GM21381 (cell line): ENCODE measurements at regions not wholly inside any gene's neighbourhood (a gene's known extent, or its start where the extent isn't known, plus 50 kb on each side); places are given as distances from the start of the nearest gene placed in this dataset.
"Not testable (repeated sequence)": the region's sequence is repeated elsewhere in the genome, so short reads cannot be mapped to it uniquely, and the experiment has no call there.

Source experiments
- ATAC-seq: cut with Tn5 transposase; IDR thresholded peaks from one replicate; pipeline ENCODE4 v1.9.1; 2021; ENCODE audit warnings: mild to moderate bottlenecking, moderate library complexity; ENCODE audit not compliant: unreplicated experiment

GRCh38 chr7:118777308-118777707, 552.8 kb downstream of the ANKRD7 start:
- no peak for ATAC-seq

GRCh38 chr7:118792682-118793081, 568.2 kb downstream of the ANKRD7 start:
- no peak for ATAC-seq

- no peak for ATAC-seq
These were observed 569.1 kb downstream of the ANKRD7 start for GRCh38 chr7:118793582-118793981.

GRCh38 chr7:118794419-118794818, 569.9 kb downstream of the ANKRD7 start:
- ATAC-seq = no peak

GRCh38 chr7:118801366-118801765, 576.9 kb downstream of the ANKRD7 start:
- ATAC-seq = no peak

GRCh38 chr7:118802726-118803125, 578.2 kb downstream of the ANKRD7 start:
- ATAC-seq = no peak

- no peak for ATAC-seq
These were observed 601.7 kb downstream of the ANKRD7 start for GRCh38 chr7:118826246-118826645.

GRCh38 chr7:118836933-118837332, 612.4 kb downstream of the ANKRD7 start:
- ATAC-seq = peak; percentile 97

- ATAC-seq = no peak
These were observed 615.0 kb downstream of the ANKRD7 start for GRCh38 chr7:118839515-118839914.

GRCh38 chr7:118843456-118843855, 619.0 kb downstream of the ANKRD7 start:
- ATAC-seq = no peak

GRCh38 chr7:118844748-118845147, 620.2 kb downstream of the ANKRD7 start:
- ATAC-seq = no peak

GRCh38 chr7:118845791-118846190, 621.3 kb downstream of the ANKRD7 start:
- ATAC-seq = no peak

- no peak for ATAC-seq
These were observed 622.5 kb downstream of the ANKRD7 start for GRCh38 chr7:118846977-118847376.

- no peak for ATAC-seq
These were observed 630.8 kb downstream of the ANKRD7 start for GRCh38 chr7:118855290-118855689.

- no peak for ATAC-seq
These were observed 634.2 kb downstream of the ANKRD7 start for GRCh38 chr7:118858651-118859149.

- ATAC-seq = no peak
These were observed 637.1 kb downstream of the ANKRD7 start for GRCh38 chr7:118861581-118861980.

GRCh38 chr7:118862740-118863139, 638.2 kb downstream of the ANKRD7 start:
- no peak for ATAC-seq

GRCh38 chr7:118863966-118864365, 639.5 kb downstream of the ANKRD7 start:
- no peak for ATAC-seq

GRCh38 chr7:118867860-118868259, 643.4 kb downstream of the ANKRD7 start:
- no peak for ATAC-seq

- ATAC-seq = not testable (repeated sequence)
These were observed 644.6 kb downstream of the ANKRD7 start for GRCh38 chr7:118869141-118869540.

- ATAC-seq = no peak
These were observed 645.7 kb downstream of the ANKRD7 start for GRCh38 chr7:118870187-118870586.

- no peak for ATAC-seq
These were observed 648.1 kb downstream of the ANKRD7 start for GRCh38 chr7:118872568-118872967.

GRCh38 chr7:118877187-118877586, 652.7 kb downstream of the ANKRD7 start:
- no peak for ATAC-seq
